Upper lobe of left lung (tissue), 6 donors: ENCODE measurements at regions not wholly inside any gene's neighbourhood (a gene's known extent, or its start where the extent isn't known, plus 50 kb on each side); places are given as distances from the start of the nearest gene placed in this dataset.

Experiments used
- ATAC-seq, 2 donors: fragments of 200-7000 bp; cut with Tn5 transposase; one replicate each; pipeline ENCODE4 v1.9.1; 2022; ENCODE audit warnings: mild to moderate bottlenecking in 2 of 2, moderate library complexity in 2 of 2; ENCODE audit not compliant: low FRiP score in 2 of 2
- DNase-seq, 2 donors: peaks; one replicate each; pipeline ENCODE4 v3.0.0-alpha.2; 2019 to 2020
- H3K27ac ChIP-seq, 4 donors: fragments of 200-600 bp; sonication (generic); one replicate each; pipeline ENCODE4 v1.5.1; 2016 to 2019
- H3K27me3 ChIP-seq, 4 donors: fragments of 200-600 bp; sonication (generic); one replicate each; pipeline ENCODE4 v1.5.1; 2017 to 2019
- H3K36me3 ChIP-seq, 4 donors: fragments of 200-600 bp; sonication (generic); one replicate each; pipeline ENCODE4 v1.5.1; 2016 to 2019
- H3K4me1 ChIP-seq, 4 donors: fragments of 200-600 bp; sonication (generic); one replicate each; pipeline ENCODE4 v1.5.1; 2018 to 2019
- H3K4me3 ChIP-seq, 4 donors: fragments of 200-600 bp; sonication (generic); one replicate each; pipeline ENCODE4 v1.5.1; 2017 to 2019; ENCODE audit warnings: mild to moderate bottlenecking in 2 of 4, moderate library complexity in 1 of 4
- H3K9me3 ChIP-seq, 4 donors: fragments of 200-600 bp; sonication (generic); one replicate each; pipeline ENCODE4 v1.5.1; 2018 to 2019
- CTCF ChIP-seq, 6 experiments: fragments of 450-650 bp in 4 of 6; fragments of 200-600 bp in 2 of 6; sonication (generic) in 2 of 6; IDR thresholded peaks; one replicate each; pipeline ENCODE4 v1.5.1; 2016 to 2019; ENCODE audit warnings: antibody characterized with exemption in 6 of 6
- EP300 ChIP-seq, 4 donors: sonication (generic); formaldehyde crosslinking; IDR thresholded peaks; one replicate each; pipeline ENCODE4 v1.5.1; 2017; ENCODE audit warnings: antibody characterized with exemption in 4 of 4, control low read depth in 2 of 4
- POLR2A ChIP-seq, 4 donors: fragments of 450-650 bp; IDR thresholded peaks; one replicate each; pipeline ENCODE4 v1.5.1; 2016 to 2017; ENCODE audit warnings: antibody characterized with exemption in 4 of 4, mild to moderate bottlenecking in 2 of 4
- POLR2AphosphoS5 ChIP-seq, 2 donors: sonication (generic); formaldehyde crosslinking; IDR thresholded peaks; one replicate each; pipeline ENCODE4 v1.5.1; 2017; ENCODE audit warnings: antibody characterized with exemption in 2 of 2
- WGBS, 2 donors: methylation state at CpG; one replicate each; pipeline ENCODE4 v1.1.5; 2017 to 2018; 5-methylcytosine and 5-hydroxymethylcytosine counted together
- donor health status: DM: no; HTN: no; CAD: no; lungs with moderate emphysema.
- donor health status: DM: no; HTN: yes; CAD: no; lungs with severe emphysema.

- Histone ChIP-seq H3K27ac (no peak overlapping the region), H3K9me3 (peaks cover 0 to 8% (median 1%) of the 10 kb centered on the region in 4 donors), H3K36me3 (no peaks in the 10 kb centered on the region), H3K4me3 (no peak overlapping the region), H3K4me1 (no peaks in the 10 kb centered on the region), H3K27me3 (no peaks in the 10 kb centered on the region)
- 29 to 45% methylated on average over 1 of the region's 1 CpG for WGBS, 2 donors
- TF ChIP-seq EP300 (IDR thresholded peaks at IDR 0.05): no peak
- no peak for TF ChIP-seq POLR2A (IDR thresholded peaks at IDR 0.05)
- DNase-seq (no peak), ATAC-seq (no peak)
These were observed 352.8 kb upstream of the EPHA5 start for GRCh38 chr4:66023061-66023460.

GRCh38 chr4:66017671-66018070, 347.4 kb upstream of the EPHA5 start:
- no peak for TF ChIP-seq EP300 (IDR thresholded peaks at IDR 0.05)
- no peak for TF ChIP-seq CTCF (IDR thresholded peaks at IDR 0.05)
- no peak for TF ChIP-seq POLR2A (IDR thresholded peaks at IDR 0.05)
- TF ChIP-seq POLR2AphosphoS5 (IDR thresholded peaks at IDR 0.05): no peak
- H3K9me3 ChIP-seq: peaks cover 0 to 25% (median 4%) of the 10 kb centered on the region in 4 donors
- no peak overlapping the region for H3K4me3 ChIP-seq
- ATAC-seq: no peak
- WGBS, 2 donors: 87 to 94% methylated on average over 3 of the region's 3 CpGs
- H3K36me3 ChIP-seq: no peaks in the 10 kb centered on the region
- no peaks in the 10 kb centered on the region for H3K27me3 ChIP-seq
- no peak overlapping the region for H3K27ac ChIP-seq
- no peaks in the 10 kb centered on the region for H3K4me1 ChIP-seq
- DNase-seq: no peak

- TF ChIP-seq POLR2AphosphoS5 (IDR thresholded peaks at IDR 0.05) (no peak), EP300 (IDR thresholded peaks at IDR 0.05) (no peak), CTCF (IDR thresholded peaks at IDR 0.05) (no peak), POLR2A (IDR thresholded peaks at IDR 0.05) (no peak)
- DNase-seq (no peak), ATAC-seq (no peak)
- Histone ChIP-seq H3K9me3 (peaks cover 0 to 30% (median 14%) of the 10 kb centered on the region in 4 donors), H3K4me3 (no peak overlapping the region), H3K4me1 (no peaks in the 10 kb centered on the region), H3K27ac (no peak overlapping the region), H3K27me3 (no peaks in the 10 kb centered on the region), H3K36me3 (no peaks in the 10 kb centered on the region)
- WGBS, 2 donors: 59 to 64% methylated on average over 1 of the region's 1 CpG
These were observed 346.0 kb upstream of the EPHA5 start for GRCh38 chr4:66016240-66016639.

GRCh38 chr4:66014146-66014765, 344.0 kb upstream of the EPHA5 start:
- no peak overlapping the region for H3K27ac ChIP-seq
- WGBS, 2 donors: 0 to 25% methylated on average over 1 to 3 of the region's 3 CpGs
- H3K36me3 ChIP-seq: no peaks in the 10 kb centered on the region
- H3K4me1 ChIP-seq: no peaks in the 10 kb centered on the region
- H3K9me3 ChIP-seq: peaks cover 0 to 30% (median 15%) of the 10 kb centered on the region in 4 donors
- ATAC-seq (no peak), DNase-seq (no peak)
- H3K27me3 ChIP-seq: no peaks in the 10 kb centered on the region
- TF ChIP-seq POLR2A (IDR thresholded peaks at IDR 0.05): no peak
- TF ChIP-seq CTCF (IDR thresholded peaks at IDR 0.05): no peak
- no peak for TF ChIP-seq EP300 (IDR thresholded peaks at IDR 0.05)
- no peak for TF ChIP-seq POLR2AphosphoS5 (IDR thresholded peaks at IDR 0.05)
- no peak overlapping the region for H3K4me3 ChIP-seq

- DNase-seq: no peak
- WGBS, 2 donors: 42 to 75% methylated on average over 1 of the region's 1 CpG
- ATAC-seq: no peak
- Histone ChIP-seq H3K4me1 (no peaks in the 10 kb centered on the region), H3K36me3 (no peaks in the 10 kb centered on the region), H3K27ac (no peak overlapping the region), H3K4me3 (no peak overlapping the region), H3K9me3 (no peaks in the 10 kb centered on the region), H3K27me3 (no peaks in the 10 kb centered on the region)
- TF ChIP-seq POLR2A (IDR thresholded peaks at IDR 0.05) (no peak), EP300 (IDR thresholded peaks at IDR 0.05) (no peak), POLR2AphosphoS5 (IDR thresholded peaks at IDR 0.05) (no peak), CTCF (IDR thresholded peaks at IDR 0.05) (no peak)
These were observed 330.3 kb upstream of the EPHA5 start for GRCh38 chr4:66000510-66001117.
